Keratinocyte (primary cell): ENCODE measurements at regions not wholly inside any gene's neighbourhood (a gene's known extent, or its start where the extent isn't known, plus 50 kb on each side); places are given as distances from the start of the nearest gene placed in this dataset.

Experiments
- DNase-seq: peaks from one replicate; pipeline ENCODE4 v3.0.0-alpha.2; 2011; ENCODE audit warnings: low read depth, missing footprints, low spot score
- FAIRE-seq: peaks from 2 replicates; lab custom pipeline; 2011; peaks lifted over from hg19 to GRCh38; lab: Jason Lieb, UNC
- H2AFZ ChIP-seq: 2 replicates; pipeline ENCODE4 v1.6.0; 2012; ENCODE audit warnings: low read length, control low read depth, inconsistent platforms; ENCODE audit not compliant: control insufficient read depth
- H3K27ac ChIP-seq: 2 replicates; pipeline ENCODE4 v1.5.1; 2011; ENCODE audit warnings: low read length; ENCODE audit not compliant: control insufficient read depth, insufficient read depth
- H3K27me3 ChIP-seq: 3 replicates; pipeline ENCODE4 v1.6.0; 2011; ENCODE audit warnings: low read length; ENCODE audit not compliant: control insufficient read depth, insufficient read depth; ENCODE audit errors: extremely low read depth
- H3K36me3 ChIP-seq, 2 experiments: 2 replicates in 1 of 2; 3 replicates in 1 of 2; pipeline ENCODE4 v1.5.1; 2011; ENCODE audit warnings: low read length in 2 of 2, mild to moderate bottlenecking in 1 of 2; ENCODE audit not compliant: control insufficient read depth in 2 of 2, insufficient read depth in 2 of 2; ENCODE audit errors: extremely low read depth in 1 of 2
- H3K4me1 ChIP-seq: 3 replicates; pipeline ENCODE4 v1.5.1; 2011; ENCODE audit warnings: low read length; ENCODE audit not compliant: control insufficient read depth, insufficient read depth; ENCODE audit errors: extremely low read depth
- H3K4me2 ChIP-seq: 3 replicates; pipeline ENCODE4 v1.6.0; 2011; ENCODE audit warnings: low read depth, low read length; ENCODE audit not compliant: control insufficient read depth, insufficient read depth; ENCODE audit errors: extremely low read depth
- H3K4me3 ChIP-seq, 3 experiments: fragments of 200-600 bp in 1 of 3; sonication (generic) in 1 of 3; 2 replicates in 2 of 3; 3 replicates in 1 of 3; pipeline ENCODE4 v1.5.1; 2011 to 2016; ENCODE audit warnings: low read length in 3 of 3, mild to moderate bottlenecking in 3 of 3, control low read depth in 2 of 3, inconsistent platforms in 1 of 3, low read depth in 1 of 3, mixed read lengths in 1 of 3, mixed run types in 1 of 3, moderate library complexity in 1 of 3; ENCODE audit not compliant: control insufficient read depth in 2 of 3, insufficient read depth in 2 of 3; ENCODE audit errors: extremely low read depth in 1 of 3
- H3K79me2 ChIP-seq: 2 replicates; pipeline ENCODE4 v1.6.0; 2012; ENCODE audit warnings: low read length; ENCODE audit not compliant: control insufficient read depth, insufficient read depth
- H3K9ac ChIP-seq: 3 replicates; pipeline ENCODE4 v1.6.0; 2011; ENCODE audit warnings: low read length; ENCODE audit not compliant: control insufficient read depth, insufficient read depth; ENCODE audit errors: extremely low read depth
- H3K9me1 ChIP-seq: 3 replicates; pipeline ENCODE4 v1.6.0; 2011; ENCODE audit warnings: low read length; ENCODE audit not compliant: control insufficient read depth, insufficient read depth; ENCODE audit errors: extremely low read depth
- H3K9me3 ChIP-seq: 2 replicates; pipeline ENCODE4 v1.5.1; 2012; ENCODE audit warnings: low read depth, low read length; ENCODE audit not compliant: control insufficient read depth
- H4K20me1 ChIP-seq: 3 replicates; pipeline ENCODE4 v1.6.0; 2011; ENCODE audit warnings: low read length; ENCODE audit not compliant: control insufficient read depth, insufficient read depth; ENCODE audit errors: extremely low read depth
- CTCF ChIP-seq, 3 experiments: IDR thresholded peaks in 1 of 3; conservative IDR thresholded peaks in 1 of 3; optimal IDR thresholded peaks in 1 of 3; 2 replicates in 2 of 3; 3 replicates in 1 of 3; pipeline versions ENCODE3 to v1.5.1; 2011; ENCODE audit warnings: low read length in 3 of 3, mild to moderate bottlenecking in 3 of 3, moderate library complexity in 2 of 3, control low read depth in 1 of 3, inconsistent platforms in 1 of 3; ENCODE audit not compliant: insufficient read depth in 2 of 3; ENCODE audit errors: extremely low read depth in 1 of 3
- EZH2 ChIP-seq: IDR thresholded peaks from one replicate; pipeline ENCODE4 v1.6.1; 2012; ENCODE audit warnings: inconsistent platforms, mild to moderate bottlenecking, low read length, moderate library complexity
- dilution Hi-C: fragments of 300-500 bp; cut with MboI; formaldehyde crosslinking; loops from one replicate; pipeline ENCODE4 v1.7.0; 2020; ENCODE audit warnings: low sequenced_read_pairs; ENCODE audit not compliant: extremely low pct_ligation_motif_present

GRCh38 chr2:31674446-31674845, 93.7 kb upstream of the SRD5A2 start:
- Histone ChIP-seq H3K36me3 (no peaks in the 10 kb centered on the region), H3K27me3 (peaks cover 11% of the 10 kb centered on the region), H3K9ac (no peak overlapping the region), H3K9me3 (no peaks in the 10 kb centered on the region), H3K4me2 (no peak overlapping the region), H3K27ac (no peak overlapping the region), H3K4me3 (no peak overlapping the region), H3K4me1 (no peaks in the 10 kb centered on the region), H3K79me2 (no peaks in the 10 kb centered on the region), H4K20me1 (no peaks in the 10 kb centered on the region), H2AFZ (no peak overlapping the region), H3K9me1 (no peaks in the 10 kb centered on the region)
- dilution Hi-C loops = no loop called here
- TF ChIP-seq EZH2 = no peak
- peak in 1 of 3 experiments; percentile 9 for TF ChIP-seq CTCF (optimal IDR thresholded peaks at IDR 0.05 in 1 of 3, IDR thresholded peaks at IDR 0.05 in 1 of 3, conservative IDR thresholded peaks at IDR 0.05 in 1 of 3; ENCODE audit: extremely low read depth in 1 of 3, insufficient read depth in 2 of 3, low read length in 3 of 3)
- DNase-seq (no peak), FAIRE-seq (no peak)

- DNase-seq (no peak), FAIRE-seq (no peak)
- Histone ChIP-seq H3K27me3 (no peaks in the 10 kb centered on the region), H3K27ac (no peak overlapping the region), H3K4me2 (no peak overlapping the region), H2AFZ (no peak overlapping the region), H3K79me2 (no peaks in the 10 kb centered on the region), H3K4me3 (no peak overlapping the region), H3K4me1 (no peaks in the 10 kb centered on the region), H3K9ac (no peak overlapping the region), H3K36me3 (no peaks in the 10 kb centered on the region), H3K9me3 (no peaks in the 10 kb centered on the region), H3K9me1 (no peaks in the 10 kb centered on the region), H4K20me1 (no peaks in the 10 kb centered on the region)
- TF ChIP-seq EZH2 (no peak), CTCF (optimal IDR thresholded peaks at IDR 0.05 in 1 of 3, IDR thresholded peaks at IDR 0.05 in 1 of 3, conservative IDR thresholded peaks at IDR 0.05 in 1 of 3; ENCODE audit: extremely low read depth in 1 of 3, insufficient read depth in 2 of 3, low read length in 3 of 3) (no peak)
- dilution Hi-C loops = no loop called here
These were observed 86.1 kb upstream of the SRD5A2 start for GRCh38 chr2:31666878-31667277.
